B cell (primary cell): ENCODE measurements at regions not wholly inside any gene's neighbourhood (a gene's known extent, or its start where the extent isn't known, plus 50 kb on each side); places are given as distances from the start of the nearest gene placed in this dataset.

Experiments used
- ATAC-seq: fragments of 200-7000 bp; cut with Tn5 transposase; one replicate; pipeline ENCODE4 v1.10.0; 2021; ENCODE audit warnings: low read depth, mild to moderate bottlenecking, moderate number of reproducible peaks, moderate library complexity
- CTCF ChIA-PET: fragments of 350-600 bp; sonication (Branson Sonifier 250); formaldehyde crosslinking; loops from one replicate; lab custom pipeline; 2021; ENCODE audit warnings: antibody characterized with exemption, inconsistent platforms; lab: Charles Lee
- POLR2A ChIA-PET: fragments of 350-600 bp; sonication (Branson Sonifier 250); formaldehyde crosslinking; loops from one replicate; lab custom pipeline; 2021; ENCODE audit warnings: antibody characterized with exemption; lab: Charles Lee
- DNase-seq: peaks from one replicate; pipeline ENCODE4 v3.0.0; 2013
- H2AFZ ChIP-seq: 2 replicates; pipeline ENCODE4 v1.6.1; 2012; ENCODE audit warnings: mild to moderate bottlenecking, low read depth, low read length; ENCODE audit not compliant: insufficient read depth, poor library complexity, severe bottlenecking
- H3K27ac ChIP-seq, 2 donors: 1 replicate in 1 of 2; 2 replicates in 1 of 2; pipeline ENCODE4 v1.5.1; 2012 to 2013; ENCODE audit warnings: low read length in 2 of 2, mild to moderate bottlenecking in 2 of 2, moderate library complexity in 1 of 2
- H3K27me3 ChIP-seq, 4 experiments: fragments of 200-600 bp in 1 of 4; sonication (generic) in 1 of 4; replicated peaks in 1 of 4; 1 replicate in 2 of 4; 2 replicates in 2 of 4; pipeline versions ENCODE4 v1.6.1 to v1.7.0; 2013 to 2016; ENCODE audit warnings: low read length in 3 of 4, mild to moderate bottlenecking in 2 of 4, mixed read lengths in 1 of 4, moderate library complexity in 1 of 4; ENCODE audit not compliant: insufficient read depth in 4 of 4, control insufficient read depth in 3 of 4; ENCODE audit errors: control extremely low read depth in 1 of 4
- H3K36me3 ChIP-seq, 2 experiments: replicated peaks in 1 of 2; 1 replicate in 1 of 2; 2 replicates in 1 of 2; pipeline versions ENCODE4 v1.6.1 to v1.7.1; 2013; ENCODE audit warnings: low read length in 1 of 2; ENCODE audit not compliant: insufficient read depth in 2 of 2, control insufficient read depth in 1 of 2; ENCODE audit errors: control extremely low read depth in 1 of 2, extremely low read depth in 1 of 2
- H3K4me1 ChIP-seq, 2 donors: fragments of 200-600 bp in 1 of 2; sonication (generic) in 1 of 2; 1 replicate in 1 of 2; 2 replicates in 1 of 2; pipeline versions ENCODE4 v1.5.1 to v1.6.1; 2013 to 2017; ENCODE audit warnings: low read length in 2 of 2; ENCODE audit not compliant: control insufficient read depth in 2 of 2, insufficient read depth in 2 of 2
- H3K4me2 ChIP-seq: replicated peaks from 2 replicates; pipeline ENCODE3; 2012; ENCODE audit warnings: mild to moderate bottlenecking, low read depth, low read length; ENCODE audit not compliant: poor library complexity, severe bottlenecking
- H3K4me3 ChIP-seq, 5 experiments: fragments of 200-600 bp in 1 of 5; sonication (generic) in 1 of 5; 1 replicate in 3 of 5; 2 replicates in 2 of 5; pipeline versions ENCODE4 v1.5.1 to v1.7.0; 2011 to 2016; ENCODE audit warnings: low read length in 4 of 5, mild to moderate bottlenecking in 4 of 5, low read depth in 2 of 5, control low read depth in 1 of 5, moderate library complexity in 1 of 5; ENCODE audit not compliant: insufficient read depth in 1 of 5; ENCODE audit errors: control extremely low read depth in 1 of 5, extremely low read depth in 1 of 5
- H3K79me2 ChIP-seq: fragments of 200-600 bp; sonication (generic); one replicate; pipeline ENCODE4 v1.6.0; 2016; ENCODE audit warnings: low read length; ENCODE audit not compliant: control insufficient read depth, insufficient read depth
- H3K9ac ChIP-seq: fragments of 200-600 bp; sonication (generic); 2 replicates; pipeline ENCODE4 v1.6.1; 2017; ENCODE audit warnings: mild to moderate bottlenecking, low read length, moderate library complexity
- H3K9me3 ChIP-seq, 3 donors: one replicate each; pipeline versions ENCODE4 v1.6.1 to v1.7.1; 2013; ENCODE audit warnings: low read length in 2 of 3; ENCODE audit not compliant: control insufficient read depth in 2 of 3, insufficient read depth in 1 of 3; ENCODE audit errors: control extremely low read depth in 1 of 3
- H4K20me1 ChIP-seq: 2 replicates; pipeline ENCODE4 v1.6.0; 2012; ENCODE audit warnings: mild to moderate bottlenecking, low read length; ENCODE audit not compliant: insufficient read depth, control insufficient read depth, poor library complexity, severe bottlenecking
- H3K27ac Mint-ChIP-seq: one replicate; pipeline ENCODE4 v1.8.0; 2021; ENCODE audit warnings: mixed read lengths
- H3K27me3 Mint-ChIP-seq: one replicate; pipeline ENCODE4 v1.8.0; 2021; ENCODE audit warnings: mixed read lengths
- H3K4me1 Mint-ChIP-seq: one replicate; pipeline ENCODE4 v1.8.0; 2021; ENCODE audit warnings: mixed read lengths
- H3K4me3 Mint-ChIP-seq: one replicate; pipeline ENCODE4 v1.8.0; 2021; ENCODE audit warnings: mixed read lengths
- H3K9me3 Mint-ChIP-seq: one replicate; pipeline ENCODE4 v1.8.0; 2022; ENCODE audit warnings: mixed read lengths; ENCODE audit not compliant: insufficient read depth
- EZH2 ChIP-seq: IDR thresholded peaks from 2 replicates; pipeline ENCODE4 v1.6.1; 2012; ENCODE audit warnings: borderline replicate concordance, low read depth, mild to moderate bottlenecking, moderate library complexity, low read length; ENCODE audit not compliant: insufficient read depth, poor library complexity, severe bottlenecking
- WGBS: methylation state at CpG from one replicate; pipeline ENCODE4 v1.1.5; 2013; ENCODE audit warnings: missing lambda C conversion rate; ENCODE audit not compliant: insufficient coverage; 5-methylcytosine and 5-hydroxymethylcytosine counted together
- intact Hi-C: fragments of 100-400 bp; cut with micrococcal nuclease; formaldehyde crosslinking; loops from one replicate; pipeline ENCODE4 v1.10.0; 2022
- TF ChIP-seq, protein P1 (sequence below): fragments of 200-600 bp; IDR thresholded peaks from one replicate; pipeline ENCODE4 v1.8.0; 2022; ENCODE audit warnings: antibody characterized with exemption, mild to moderate bottlenecking

DNA sequence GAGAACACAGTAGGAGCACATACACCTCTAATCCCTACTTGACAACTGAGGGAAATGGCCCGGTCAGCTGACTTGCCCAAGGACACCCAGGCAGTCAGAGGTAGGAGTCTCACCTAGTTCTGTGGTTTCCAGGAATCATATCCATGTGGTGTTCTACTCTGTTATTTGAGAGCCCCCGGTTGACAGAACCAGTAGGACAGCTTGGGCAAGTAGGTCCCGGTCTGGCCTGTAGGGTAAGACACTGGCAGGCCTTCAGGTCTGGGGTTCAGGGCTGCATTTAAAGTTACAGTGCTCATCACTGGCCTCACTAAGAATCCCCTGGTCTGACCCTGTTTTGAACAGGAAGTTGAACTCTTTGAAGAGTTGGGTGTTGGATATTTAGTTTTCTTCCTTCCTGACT lies 476.1 kb downstream of the SHQ1 start:
- TF ChIP-seq EZH2: no peak
- TF ChIP-seq, protein P1, sequence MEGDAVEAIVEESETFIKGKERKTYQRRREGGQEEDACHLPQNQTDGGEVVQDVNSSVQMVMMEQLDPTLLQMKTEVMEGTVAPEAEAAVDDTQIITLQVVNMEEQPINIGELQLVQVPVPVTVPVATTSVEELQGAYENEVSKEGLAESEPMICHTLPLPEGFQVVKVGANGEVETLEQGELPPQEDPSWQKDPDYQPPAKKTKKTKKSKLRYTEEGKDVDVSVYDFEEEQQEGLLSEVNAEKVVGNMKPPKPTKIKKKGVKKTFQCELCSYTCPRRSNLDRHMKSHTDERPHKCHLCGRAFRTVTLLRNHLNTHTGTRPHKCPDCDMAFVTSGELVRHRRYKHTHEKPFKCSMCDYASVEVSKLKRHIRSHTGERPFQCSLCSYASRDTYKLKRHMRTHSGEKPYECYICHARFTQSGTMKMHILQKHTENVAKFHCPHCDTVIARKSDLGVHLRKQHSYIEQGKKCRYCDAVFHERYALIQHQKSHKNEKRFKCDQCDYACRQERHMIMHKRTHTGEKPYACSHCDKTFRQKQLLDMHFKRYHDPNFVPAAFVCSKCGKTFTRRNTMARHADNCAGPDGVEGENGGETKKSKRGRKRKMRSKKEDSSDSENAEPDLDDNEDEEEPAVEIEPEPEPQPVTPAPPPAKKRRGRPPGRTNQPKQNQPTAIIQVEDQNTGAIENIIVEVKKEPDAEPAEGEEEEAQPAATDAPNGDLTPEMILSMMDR: no peak
- no peak for ATAC-seq
- no peaks in the 10 kb centered on the region for H3K27me3 Mint-ChIP-seq

DNA sequence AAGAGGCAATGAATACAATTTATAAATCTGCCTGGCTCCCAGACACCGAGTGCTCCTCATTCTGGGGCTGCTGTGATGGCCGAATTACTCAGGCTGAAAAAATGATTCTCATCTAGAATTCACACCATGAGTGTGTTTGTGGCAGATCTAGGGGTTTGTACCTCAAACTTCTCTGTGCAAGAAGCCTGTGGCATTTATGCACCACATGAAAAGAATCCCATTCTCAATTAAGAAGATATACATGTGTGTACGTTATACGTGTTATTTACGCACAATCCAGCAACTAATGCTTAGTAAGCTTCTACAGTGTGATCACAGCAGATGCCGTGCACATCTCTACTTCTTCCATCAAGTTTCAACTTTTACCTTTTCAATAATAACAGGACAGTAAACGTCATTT lies 476.8 kb downstream of the SHQ1 start:
- POLR2A ChIA-PET: no interaction called here
- peaks cover 7% of the 10 kb centered on the region for H3K4me1 Mint-ChIP-seq

More for the DNA sequence above, 476.1 kb downstream of the SHQ1 start:
- Mint-ChIP-seq H3K4me1 (peaks cover 9% of the 10 kb centered on the region), H3K4me3 (no peak overlapping the region), H3K9me3 (no peaks in the 10 kb centered on the region), H3K27ac (no peak overlapping the region)
- Histone ChIP-seq H3K27ac (no peak overlapping the region), H3K4me1 (peaks cover 7% of the 10 kb centered on the region in 2 donors), H3K27me3 (no peaks in the 10 kb centered on the region), H3K36me3 (peaks cover 0 to 4% of the 10 kb centered on the region in 2 experiments), H3K4me3 (no peak overlapping the region), H3K9me3 (no peaks in the 10 kb centered on the region), H3K79me2 (no peaks in the 10 kb centered on the region), H2AFZ (no peak overlapping the region), H4K20me1 (no peaks in the 10 kb centered on the region), H3K9ac (no peak overlapping the region), H3K4me2 (no peak overlapping the region)
- WGBS: 98% methylated on average over 3 of the region's 3 CpGs
- CTCF ChIA-PET: interaction anchor here (1.0 kb wide), 1 partner anchor 33 kb away, joined by 3 read pairs; no protein-coding TSS in a partner anchor
- intact Hi-C loops: no loop called here
- no peak for DNase-seq
- POLR2A ChIA-PET: no interaction called here

More for the DNA sequence above, 476.8 kb downstream of the SHQ1 start:
- no peak for DNase-seq
- H3K9ac ChIP-seq: no peak overlapping the region
- TF ChIP-seq, protein P1: no peak
- TF ChIP-seq EZH2: no peak
- no peaks in the 10 kb centered on the region for H3K27me3 Mint-ChIP-seq
- H3K9me3 Mint-ChIP-seq: no peaks in the 10 kb centered on the region
- H3K79me2 ChIP-seq: no peaks in the 10 kb centered on the region
- H3K36me3 ChIP-seq: no peaks in the 10 kb centered on the region
- H3K27me3 ChIP-seq: no peaks in the 10 kb centered on the region
- H3K27ac ChIP-seq: no peak overlapping the region
- peaks cover 7% of the 10 kb centered on the region in 2 donors for H3K4me1 ChIP-seq
- no peaks in the 10 kb centered on the region for H4K20me1 ChIP-seq
- WGBS: 90% methylated on average over 2 of the region's 7 CpGs
- CTCF ChIA-PET: no interaction called here
- H2AFZ ChIP-seq: no peak overlapping the region
- intact Hi-C loops: no loop called here
- ATAC-seq: no peak
- H3K9me3 ChIP-seq: no peaks in the 10 kb centered on the region
- no peak overlapping the region for H3K4me3 ChIP-seq
- H3K4me3 Mint-ChIP-seq: no peak overlapping the region
- H3K4me2 ChIP-seq: no peak overlapping the region
- no peak overlapping the region for H3K27ac Mint-ChIP-seq
